ENCODE measurements at regions not wholly inside any gene's neighbourhood (a gene's known extent, or its start where the extent isn't known, plus 50 kb on each side); places are given as distances from the start of the nearest gene placed in this dataset.

DNA sequence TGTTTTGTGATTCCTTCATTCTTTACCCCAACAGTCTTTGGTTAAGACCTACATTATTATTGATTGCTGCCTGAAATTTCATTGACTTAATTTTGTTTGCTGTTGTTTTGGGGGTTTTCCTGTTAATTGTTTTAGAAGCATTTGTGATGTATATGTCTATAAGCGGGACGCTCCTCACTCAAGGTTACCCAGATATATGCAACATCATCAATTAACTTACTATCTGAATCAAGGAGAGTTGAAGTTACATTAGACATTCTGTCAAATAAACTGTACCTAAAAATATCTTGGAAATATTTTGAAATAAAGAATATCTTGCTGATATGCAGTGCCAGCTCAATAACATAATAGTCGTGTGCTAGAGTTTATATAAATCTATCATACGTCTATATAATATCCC, 125.9 kb upstream of the CDH18 start:
- TF ChIP-seq, protein P1, sequence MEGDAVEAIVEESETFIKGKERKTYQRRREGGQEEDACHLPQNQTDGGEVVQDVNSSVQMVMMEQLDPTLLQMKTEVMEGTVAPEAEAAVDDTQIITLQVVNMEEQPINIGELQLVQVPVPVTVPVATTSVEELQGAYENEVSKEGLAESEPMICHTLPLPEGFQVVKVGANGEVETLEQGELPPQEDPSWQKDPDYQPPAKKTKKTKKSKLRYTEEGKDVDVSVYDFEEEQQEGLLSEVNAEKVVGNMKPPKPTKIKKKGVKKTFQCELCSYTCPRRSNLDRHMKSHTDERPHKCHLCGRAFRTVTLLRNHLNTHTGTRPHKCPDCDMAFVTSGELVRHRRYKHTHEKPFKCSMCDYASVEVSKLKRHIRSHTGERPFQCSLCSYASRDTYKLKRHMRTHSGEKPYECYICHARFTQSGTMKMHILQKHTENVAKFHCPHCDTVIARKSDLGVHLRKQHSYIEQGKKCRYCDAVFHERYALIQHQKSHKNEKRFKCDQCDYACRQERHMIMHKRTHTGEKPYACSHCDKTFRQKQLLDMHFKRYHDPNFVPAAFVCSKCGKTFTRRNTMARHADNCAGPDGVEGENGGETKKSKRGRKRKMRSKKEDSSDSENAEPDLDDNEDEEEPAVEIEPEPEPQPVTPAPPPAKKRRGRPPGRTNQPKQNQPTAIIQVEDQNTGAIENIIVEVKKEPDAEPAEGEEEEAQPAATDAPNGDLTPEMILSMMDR (IDR thresholded peaks at IDR 0.05) = no peak

DNA sequence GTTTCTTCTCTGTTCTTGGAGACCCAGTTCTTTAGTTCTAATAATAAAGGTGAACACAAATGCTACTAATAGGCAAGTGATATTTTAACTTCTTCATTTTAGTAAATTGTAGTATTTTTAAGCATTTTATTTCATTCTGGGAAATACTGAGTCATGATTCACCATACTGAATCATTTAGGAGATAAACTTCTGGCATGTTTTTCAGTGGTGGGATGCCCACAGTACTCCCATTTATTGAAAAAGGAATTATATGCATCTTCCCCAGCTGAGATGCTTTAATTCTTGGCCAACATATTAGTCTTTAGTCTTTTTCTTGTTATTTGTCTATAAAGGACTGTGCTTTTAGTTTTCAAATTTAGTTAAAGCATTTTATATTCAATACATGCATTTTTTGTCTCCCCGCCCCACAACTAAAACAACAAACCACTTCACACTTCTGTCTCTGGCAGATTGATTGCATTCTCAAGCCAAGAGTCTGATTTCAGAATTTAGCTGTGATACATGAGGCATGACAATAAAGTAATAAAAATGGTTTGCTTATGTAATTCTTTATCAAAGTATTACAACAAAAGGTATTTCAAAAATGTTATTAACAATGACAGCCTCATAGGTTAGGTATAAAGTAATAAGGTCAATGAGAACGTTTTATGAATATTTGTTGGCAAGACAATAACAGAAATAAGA, 125.2 kb upstream of the CDH18 start:
- TF ChIP-seq, protein P1 (IDR thresholded peaks at IDR 0.05) = no peak

DNA sequence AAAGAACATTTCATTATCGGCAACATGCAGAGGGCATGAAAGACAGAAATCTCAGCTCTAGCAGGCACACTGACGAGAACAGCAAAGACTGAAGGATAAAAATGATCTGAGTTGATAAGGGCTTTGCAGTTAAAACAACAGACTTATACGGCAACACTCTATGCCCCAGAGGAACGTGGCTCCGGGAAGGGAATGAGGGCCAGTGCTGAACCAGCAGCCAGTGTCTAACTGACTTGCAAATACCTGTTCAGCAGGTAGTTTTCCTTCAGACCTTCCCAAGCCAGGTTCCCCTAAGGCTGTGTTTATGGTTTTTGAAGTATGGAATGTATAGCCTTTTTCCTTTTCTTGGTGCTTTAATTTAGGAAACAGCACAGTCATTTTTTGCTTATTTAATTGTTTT, 121.3 kb upstream of the CDH18 start:
- TF ChIP-seq, protein P1 (IDR thresholded peaks at IDR 0.05) = no peak

DNA sequence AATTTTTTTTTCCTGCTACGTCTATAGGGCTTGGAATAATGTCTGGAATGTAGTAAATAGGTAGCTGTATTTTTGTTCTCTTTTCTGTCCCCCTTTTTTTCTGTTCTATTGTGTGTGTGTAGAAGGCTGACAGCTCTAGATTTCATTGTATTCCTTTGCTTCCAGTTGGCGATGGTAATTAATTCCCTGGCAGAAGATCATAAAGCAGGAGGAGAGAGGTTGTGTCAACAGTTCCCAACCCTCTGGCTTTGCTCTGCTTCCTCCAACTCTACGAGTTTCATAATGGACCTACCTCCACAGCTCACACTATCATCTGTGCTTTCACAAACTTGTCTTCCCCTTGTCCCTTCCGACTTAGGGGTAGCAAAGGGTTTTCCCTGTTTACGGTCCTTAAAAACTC, 117.9 kb upstream of the CDH18 start:
- TF ChIP-seq, protein P1 (IDR thresholded peaks at IDR 0.05) = no peak

DNA sequence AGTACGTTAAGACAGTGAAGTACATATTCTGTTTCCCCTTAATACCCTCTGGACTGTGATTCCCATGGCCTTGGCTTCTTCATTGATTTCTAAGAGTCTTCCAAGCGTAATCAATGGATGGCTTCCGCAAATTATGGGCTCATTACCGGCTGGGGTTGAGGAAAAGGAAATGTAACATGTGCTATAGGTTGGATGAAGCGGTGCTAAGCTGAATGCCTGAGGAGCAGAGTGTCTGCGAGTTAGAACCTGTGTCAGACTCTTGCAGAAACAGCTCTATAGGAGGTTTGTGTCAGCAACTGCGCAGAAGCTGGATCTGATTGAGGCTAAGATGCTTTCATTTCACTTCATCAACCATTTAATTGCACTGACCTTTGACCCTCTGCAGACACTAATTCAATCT, 114.3 kb upstream of the CDH18 start:
- TF ChIP-seq, protein P1 (IDR thresholded peaks at IDR 0.05) = no peak

DNA sequence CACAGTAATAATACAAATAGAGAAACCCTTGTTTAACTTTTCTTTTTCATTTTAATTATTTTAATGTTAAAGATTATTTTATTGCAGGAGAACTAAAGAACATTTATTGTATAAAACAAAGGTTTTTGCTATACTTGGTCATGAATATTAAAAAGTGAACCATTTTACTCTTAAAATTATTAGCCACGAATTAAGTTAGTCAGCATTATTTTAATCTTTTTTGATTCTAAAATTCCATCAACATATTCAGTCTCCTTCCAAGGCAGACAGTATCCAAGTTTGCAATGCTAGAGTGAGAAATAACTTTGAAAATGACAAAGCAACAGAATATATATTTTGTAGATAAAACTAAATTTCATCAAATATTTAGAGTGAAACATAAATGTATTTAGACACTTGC, 110.7 kb upstream of the CDH18 start:
- TF ChIP-seq, protein P1 (IDR thresholded peaks at IDR 0.05) = no peak

DNA sequence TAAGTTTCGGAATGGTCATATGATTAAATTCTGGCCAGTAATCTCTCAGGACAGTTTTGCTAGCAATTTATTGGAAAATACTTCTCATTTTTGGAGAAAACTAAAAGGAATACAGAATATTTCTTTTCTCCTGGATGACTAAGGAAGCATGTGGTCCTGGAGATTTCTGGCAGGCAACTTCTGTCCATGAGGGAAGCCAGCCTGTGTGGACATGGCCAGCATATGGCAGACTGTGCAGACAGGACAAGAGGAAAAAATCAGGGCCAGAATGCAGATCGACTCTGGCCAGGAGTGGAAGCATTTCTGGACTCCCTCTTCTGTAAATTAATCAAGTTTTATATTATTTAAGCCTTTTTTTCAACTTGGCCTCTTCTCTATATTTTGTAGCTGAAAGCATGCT, 100.4 kb upstream of the CDH18 start:
- TF ChIP-seq, protein P1 (IDR thresholded peaks at IDR 0.05) = no peak

DNA sequence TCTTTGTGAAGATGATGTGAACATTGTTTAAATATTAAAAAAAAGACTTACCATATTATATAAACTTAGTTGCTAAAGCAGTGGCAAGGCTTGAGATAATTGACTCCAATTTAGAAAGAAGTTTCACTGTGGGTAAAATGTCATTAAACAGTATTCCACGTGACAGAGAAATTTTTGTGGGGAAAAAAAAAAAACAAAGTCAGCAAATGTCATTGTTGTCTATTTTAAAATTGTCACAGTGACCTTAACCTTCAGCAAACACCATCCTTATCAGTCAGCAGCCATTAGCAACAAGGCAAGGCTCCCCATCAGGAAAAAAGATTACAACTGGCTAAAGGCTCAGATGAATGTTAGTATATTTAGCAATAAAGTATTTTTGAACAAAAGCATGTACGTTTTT, 99.3 kb upstream of the CDH18 start:
- TF ChIP-seq, protein P1 (IDR thresholded peaks at IDR 0.05) = no peak

Data from LNCAP (cell line).